ENCODE measurements at regions not wholly inside any gene's neighbourhood (a gene's known extent, or its start where the extent isn't known, plus 50 kb on each side); places are given as distances from the start of the nearest gene placed in this dataset.
A peak's percentile ranks its signal among the peaks of the same experiment; 100 is the strongest.

- peak; percentile 92 for DNase-seq
These were observed 54.5 kb upstream of the PLXNA2 start for GRCh38 chr1:208298593-208299269.

GRCh38 chr1:208300084-208300770 lies 56.0 kb upstream of the PLXNA2 start:
- no peak for DNase-seq

DNA sequence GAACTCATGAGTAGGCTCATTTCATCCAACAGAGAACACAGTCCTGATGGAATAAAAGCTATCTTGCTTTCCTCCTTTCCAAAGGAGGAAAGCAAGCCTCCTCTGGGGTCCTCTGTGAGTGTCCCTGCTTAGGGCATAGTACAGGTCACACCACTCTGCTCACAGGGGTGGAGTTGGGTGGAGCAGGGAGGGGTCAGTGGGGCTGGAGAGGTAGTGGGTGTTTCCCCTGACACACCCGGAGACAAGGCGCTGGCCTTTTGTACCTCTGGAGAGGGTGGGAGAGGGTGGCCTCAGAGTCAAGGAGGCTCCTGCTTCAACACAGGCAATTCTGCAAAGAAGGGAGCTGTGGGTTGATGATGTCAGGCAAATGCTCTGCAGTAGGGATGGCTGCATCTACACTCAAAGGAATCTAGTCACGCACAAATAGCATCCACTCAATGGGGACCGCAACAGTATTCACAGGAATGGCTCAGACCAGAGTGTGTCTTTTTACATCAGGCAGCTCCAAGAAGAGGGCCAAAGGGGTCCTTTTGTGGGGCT lies 58.6 kb upstream of the PLXNA2 start:
- no peak for DNase-seq

DNA sequence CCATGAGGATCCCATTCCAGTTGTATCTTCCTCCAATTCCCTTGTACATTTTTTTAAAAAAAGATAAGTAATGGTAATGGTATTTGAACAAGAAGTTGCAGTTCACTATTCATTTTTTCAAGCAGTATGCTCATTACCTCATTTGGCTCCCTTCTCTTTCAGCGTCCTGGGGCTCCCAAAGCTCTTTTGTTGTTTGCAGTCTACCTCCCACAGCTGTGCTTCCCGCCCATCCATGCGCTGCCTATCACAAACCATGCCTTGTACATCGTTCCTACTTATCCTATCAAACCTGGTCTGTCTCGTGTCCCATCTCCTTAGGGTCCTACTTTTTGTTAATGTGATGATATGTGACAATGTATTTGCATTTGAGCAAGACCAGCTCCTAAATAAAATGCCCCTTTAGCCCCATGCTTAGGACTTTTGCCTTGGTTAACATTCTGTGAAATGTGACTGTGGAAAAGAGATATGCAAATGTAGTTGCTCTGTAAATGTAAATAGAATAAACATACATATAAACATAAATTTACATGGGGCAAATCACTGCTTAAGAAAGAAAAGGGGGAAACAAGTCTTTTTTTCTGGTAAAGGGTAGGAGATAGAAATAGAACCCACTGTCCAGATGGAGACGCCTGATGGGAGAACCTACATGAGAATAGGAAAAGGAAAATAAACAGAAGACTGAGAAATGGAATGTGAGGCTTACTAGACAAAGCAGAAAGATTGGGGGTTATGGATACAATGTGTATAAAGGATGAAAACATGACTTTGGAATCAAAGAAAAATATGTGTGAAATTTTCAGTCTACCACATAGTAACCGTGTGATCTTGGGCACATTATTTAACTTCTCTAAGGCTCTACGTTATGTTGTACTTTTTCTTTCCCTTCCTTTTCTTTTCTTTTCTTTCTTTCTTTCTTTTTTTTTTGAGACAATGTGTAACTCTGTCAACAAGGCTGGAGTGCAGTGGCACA lies 59.8 kb upstream of the PLXNA2 start:
- DNase-seq: no peak

DNA sequence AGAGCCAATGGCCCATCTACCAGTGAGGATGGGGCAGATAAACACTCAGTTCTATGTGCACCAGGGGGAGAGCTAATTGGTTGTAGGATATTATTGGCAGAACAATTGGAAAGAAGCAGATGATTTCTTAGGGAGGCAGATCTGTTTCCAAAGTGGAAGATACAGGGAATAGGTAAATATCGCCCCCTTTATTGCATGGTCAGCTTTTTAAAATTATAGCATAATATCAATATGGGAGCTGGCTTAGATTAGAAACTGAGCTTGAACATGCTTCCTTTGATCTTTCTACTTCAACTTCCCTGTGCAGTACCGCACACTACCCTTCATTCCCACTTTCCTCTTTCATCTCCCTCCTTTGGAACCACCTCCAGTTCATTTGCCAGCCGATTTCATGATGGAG lies 64.0 kb upstream of the PLXNA2 start:
- no peak for DNase-seq

- no peak for DNase-seq
These were observed 65.6 kb upstream of the PLXNA2 start for GRCh38 chr1:208309771-208310170.

- DNase-seq: no peak
These were observed 68.5 kb upstream of the PLXNA2 start for GRCh38 chr1:208312706-208313105.

DNA sequence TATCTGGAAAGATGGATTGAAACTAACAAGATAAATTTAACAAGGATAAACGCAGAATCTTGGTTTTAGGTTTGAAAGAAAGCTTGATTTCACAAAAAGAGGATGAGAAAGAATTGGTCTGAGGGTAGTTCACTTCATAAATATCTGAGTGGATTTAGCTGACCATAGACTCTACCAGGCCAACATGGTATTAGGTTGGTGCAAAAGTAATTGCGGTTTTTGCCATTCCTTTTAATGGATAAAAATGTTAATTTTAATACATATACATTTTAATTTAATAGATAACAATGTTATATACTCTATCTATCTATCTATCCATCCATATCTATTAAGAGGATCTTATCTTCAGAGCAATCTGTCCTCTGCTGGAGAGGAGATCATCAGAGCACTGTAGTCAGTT lies 70.2 kb upstream of the PLXNA2 start:
- no peak for DNase-seq

- no peak for DNase-seq
These were observed 74.1 kb upstream of the PLXNA2 start for GRCh38 chr1:208318150-208318734.

DNA sequence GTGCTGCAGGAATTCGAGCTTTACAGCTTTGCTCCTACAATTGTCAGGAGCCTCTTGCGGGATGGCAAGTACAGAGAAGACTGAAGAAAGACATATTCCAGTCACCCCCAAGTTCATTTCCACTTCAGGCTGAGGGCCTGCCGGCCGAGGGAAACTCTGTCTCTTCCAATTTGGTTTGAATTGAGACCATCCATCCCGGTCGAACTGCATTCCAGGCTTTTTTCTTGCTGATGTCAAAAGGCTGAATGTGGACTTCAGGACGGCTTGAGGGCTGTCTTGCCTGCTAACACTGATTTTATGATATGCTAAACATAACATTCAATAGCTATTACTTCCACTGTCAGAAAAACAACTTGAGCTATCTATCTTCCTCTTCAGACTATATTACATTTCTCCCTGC lies 79.8 kb upstream of the PLXNA2 start:
- no peak for DNase-seq

DNA sequence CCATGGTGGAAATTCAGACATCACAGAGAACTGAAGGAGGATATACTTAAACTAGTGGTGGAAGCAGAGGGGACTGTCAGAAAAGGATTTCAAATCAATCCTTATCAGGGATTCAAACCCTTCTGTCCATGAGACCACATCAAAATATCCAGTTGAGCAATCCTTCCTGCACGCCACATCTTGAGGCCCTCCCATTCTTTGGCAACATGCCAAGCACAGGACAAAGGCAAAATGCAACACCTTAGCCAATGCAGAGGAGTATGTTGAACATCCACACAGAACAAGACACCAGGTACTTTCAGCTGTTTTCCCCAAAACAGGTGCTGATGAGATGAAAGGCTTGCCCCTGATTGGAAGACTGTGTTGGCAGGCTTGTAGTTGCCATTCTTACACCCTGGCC lies 81.8 kb upstream of the PLXNA2 start:
- peak; percentile 25 for DNase-seq

DNA sequence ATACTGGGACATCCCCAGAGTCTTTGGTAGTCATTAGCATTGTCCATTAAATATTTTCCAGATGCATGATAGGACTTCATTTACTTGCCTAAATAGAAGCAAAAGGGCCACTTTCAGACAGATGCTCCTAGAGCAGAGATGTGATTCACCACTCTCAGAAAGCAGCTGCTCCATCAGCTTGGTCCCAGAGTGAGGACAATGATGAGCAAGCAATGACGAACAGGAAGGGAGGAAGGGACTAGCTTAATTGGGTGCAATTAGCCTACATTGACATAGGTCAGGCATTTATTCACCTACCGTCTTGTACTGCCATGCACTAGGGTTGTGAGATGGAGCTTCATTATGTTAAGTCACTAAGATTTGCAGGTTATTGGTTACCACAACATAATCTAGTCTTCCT lies 85.1 kb upstream of the PLXNA2 start:
- DNase-seq: no peak

- DNase-seq: no peak
These were observed 88.0 kb upstream of the PLXNA2 start for GRCh38 chr1:208332036-208332773.

- no peak for DNase-seq
These were observed 88.6 kb upstream of the PLXNA2 start for GRCh38 chr1:208332774-208333126.

- DNase-seq: no peak
These were observed 89.5 kb upstream of the PLXNA2 start for GRCh38 chr1:208333676-208334075.

GRCh38 chr1:208335371-208336136 lies 91.4 kb upstream of the PLXNA2 start:
- no peak for DNase-seq

- no peak for DNase-seq
These were observed 91.9 kb upstream of the PLXNA2 start for GRCh38 chr1:208336137-208336518.

GRCh38 chr1:208339911-208340310 lies 95.7 kb upstream of the PLXNA2 start:
- DNase-seq: no peak

DNA sequence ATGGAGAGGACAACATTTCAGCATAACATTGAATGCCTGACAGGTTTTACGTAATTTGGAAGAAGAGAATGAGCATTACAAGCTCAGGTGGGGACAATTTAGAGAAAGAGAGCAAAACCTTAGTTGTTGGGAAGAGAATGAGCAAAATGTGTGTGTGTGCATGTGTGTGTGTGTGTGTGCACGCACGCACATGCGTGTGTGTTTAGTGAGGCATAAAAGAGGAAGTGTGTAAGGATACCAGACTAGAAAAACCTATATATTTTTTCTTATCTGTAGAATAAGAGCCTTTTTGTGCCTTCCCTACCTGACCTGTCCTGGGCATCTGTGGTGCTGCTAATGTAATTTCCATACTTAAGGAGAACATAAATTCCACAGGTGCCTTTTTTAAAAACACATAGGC lies 99.0 kb upstream of the PLXNA2 start:
- no peak for DNase-seq

DNA sequence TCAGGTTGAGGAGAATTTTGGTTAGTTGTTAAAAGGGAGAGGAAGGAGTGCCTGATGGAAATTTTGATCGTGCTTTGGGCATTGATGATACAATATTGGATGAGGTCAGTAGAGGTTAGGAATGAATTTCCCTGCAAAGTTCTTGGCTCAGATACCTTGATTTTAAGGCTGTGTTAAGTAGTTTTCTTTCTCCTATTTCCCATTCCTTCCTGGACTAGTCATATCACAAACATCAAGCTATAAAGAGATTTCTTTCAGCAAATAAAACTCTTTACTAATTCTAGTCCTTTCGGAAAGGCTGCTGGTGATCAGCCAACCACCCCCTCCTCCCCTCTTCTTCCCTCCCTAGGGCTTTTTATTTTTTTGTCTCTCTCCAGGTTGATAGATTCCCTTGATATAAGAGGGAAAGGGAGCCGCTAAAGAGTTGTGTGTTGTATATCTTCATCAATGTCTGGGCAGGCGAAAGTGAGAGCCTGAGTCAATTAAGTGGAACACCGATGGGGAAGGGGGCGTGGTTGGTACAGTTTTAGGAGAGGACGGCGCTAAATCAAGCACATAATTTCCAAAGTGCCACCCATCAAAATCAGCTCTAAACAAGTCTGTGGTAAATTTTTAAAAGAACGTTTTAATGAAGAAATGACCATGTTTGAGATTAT lies 100.1 kb upstream of the PLXNA2 start:
- DNase-seq: no peak

- DNase-seq: peak; percentile 3
These were observed 103.0 kb upstream of the PLXNA2 start for GRCh38 chr1:208347191-208347590.

Data from NCI-H1105 treated with DMSO at 0.1 percent for 48 hours (cell line).